ENCODE measurements at regions not wholly inside any gene's neighbourhood (a gene's known extent, or its start where the extent isn't known, plus 50 kb on each side); places are given as distances from the start of the nearest gene placed in this dataset. TPM values are rescaled to one million over a fixed set of nuclear protein-coding genes. Genes with fewer than 3 reads are reported as not detected.
A peak's percentile ranks its signal among the peaks of the same experiment; 100 is the strongest.

DNA sequence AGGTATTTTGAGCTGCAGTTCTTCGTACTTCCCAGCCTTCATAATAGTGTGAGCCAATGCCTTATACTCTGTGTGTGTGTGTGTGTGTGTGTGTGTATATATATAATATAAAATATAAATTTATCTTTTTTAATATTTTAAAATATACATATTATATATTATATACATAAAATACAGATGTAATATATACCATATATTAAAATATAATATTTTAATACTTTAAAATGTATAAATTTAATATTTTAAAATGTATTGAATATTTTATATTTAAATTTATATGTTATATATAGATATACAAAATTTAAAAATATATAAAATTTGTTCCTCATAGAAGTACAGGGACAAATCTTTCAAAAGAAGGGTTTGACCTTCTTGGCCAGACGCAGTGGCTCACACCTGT lies 53.7 kb upstream of the CARD18 start:
- in situ Hi-C loops (cut with MboI) = no loop called here
- no peak for DNase-seq
- Histone ChIP-seq H3K9ac (no peak overlapping the region), H3K27me3 (replicated peaks; ENCODE audit: insufficient read depth) (no peaks in the 10 kb centered on the region), H3K4me1 (ENCODE audit: insufficient read depth) (peaks cover 9% of the 10 kb centered on the region), H3K27ac (no peak overlapping the region), H3K9me2 (ENCODE audit: insufficient read depth) (no peaks in the 10 kb centered on the region), H3K79me2 (ENCODE audit: insufficient read depth) (no peaks in the 10 kb centered on the region), H3K4me3 (no peak overlapping the region), H3F3A (ENCODE audit: insufficient read depth) (no peaks in the 10 kb centered on the region), H3K36me3 (ENCODE audit: low read depth) (no peaks in the 10 kb centered on the region), H3K9me3 (ENCODE audit: low read depth) (no peaks in the 10 kb centered on the region), H3K4me2 (ENCODE audit: unreplicated experiment) (no peak overlapping the region), H2AFZ (no peak overlapping the region), H4K20me1 (ENCODE audit: insufficient read depth) (no peaks in the 10 kb centered on the region)
- TF ChIP-seq EZH2phosphoT487 (IDR thresholded peaks at IDR 0.05; ENCODE audit: insufficient read depth, low read depth) (no peak), EZH2 (IDR thresholded peaks at IDR 0.05; ENCODE audit: insufficient read depth, poor library complexity, severe bottlenecking) (no peak)
- 69 to 70% methylated on average over 2 of the region's 2 CpGs for WGBS, 2 experiments (ENCODE audit: low coverage in 1 of 2, low lambda C conversion rate in 2 of 2, missing lambda C conversion rate in 2 of 2)

DNA sequence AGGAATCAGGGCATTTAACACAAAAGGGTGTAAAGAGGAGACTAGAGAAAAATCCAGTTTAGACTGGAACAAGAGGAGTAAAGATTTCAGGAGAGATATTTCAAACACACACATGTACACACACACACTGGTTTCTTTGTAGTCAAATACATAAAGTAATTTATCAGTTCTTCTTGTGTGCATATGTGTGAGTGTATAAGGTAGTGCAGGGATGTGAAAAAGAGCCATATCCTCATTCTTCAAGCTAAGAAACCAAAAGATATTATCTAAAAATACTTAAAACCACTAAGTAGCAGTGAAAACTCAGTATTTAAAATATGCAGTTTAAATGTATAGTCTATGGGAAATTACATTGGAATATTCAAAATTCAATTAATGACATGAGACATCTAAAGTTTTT lies 52.5 kb upstream of the CARD18 start:
- Histone ChIP-seq H2AFZ (no peak overlapping the region), H3K9ac (no peak overlapping the region), H4K20me1 (ENCODE audit: insufficient read depth) (no peaks in the 10 kb centered on the region), H3K4me3 (no peak overlapping the region), H3K4me2 (ENCODE audit: unreplicated experiment) (no peak overlapping the region), H3K9me3 (ENCODE audit: low read depth) (no peaks in the 10 kb centered on the region), H3F3A (ENCODE audit: insufficient read depth) (no peaks in the 10 kb centered on the region), H3K27me3 (replicated peaks; ENCODE audit: insufficient read depth) (no peaks in the 10 kb centered on the region), H3K79me2 (ENCODE audit: insufficient read depth) (no peaks in the 10 kb centered on the region), H3K4me1 (ENCODE audit: insufficient read depth) (peaks cover 9% of the 10 kb centered on the region), H3K9me2 (ENCODE audit: insufficient read depth) (no peaks in the 10 kb centered on the region), H3K27ac (no peak overlapping the region), H3K36me3 (ENCODE audit: low read depth) (no peaks in the 10 kb centered on the region)
- DNase-seq = no peak
- TF ChIP-seq EZH2 (IDR thresholded peaks at IDR 0.05; ENCODE audit: insufficient read depth, poor library complexity, severe bottlenecking) (no peak), EZH2phosphoT487 (IDR thresholded peaks at IDR 0.05; ENCODE audit: insufficient read depth, low read depth) (no peak)
- in situ Hi-C loops (cut with MboI) = no loop called here

DNA sequence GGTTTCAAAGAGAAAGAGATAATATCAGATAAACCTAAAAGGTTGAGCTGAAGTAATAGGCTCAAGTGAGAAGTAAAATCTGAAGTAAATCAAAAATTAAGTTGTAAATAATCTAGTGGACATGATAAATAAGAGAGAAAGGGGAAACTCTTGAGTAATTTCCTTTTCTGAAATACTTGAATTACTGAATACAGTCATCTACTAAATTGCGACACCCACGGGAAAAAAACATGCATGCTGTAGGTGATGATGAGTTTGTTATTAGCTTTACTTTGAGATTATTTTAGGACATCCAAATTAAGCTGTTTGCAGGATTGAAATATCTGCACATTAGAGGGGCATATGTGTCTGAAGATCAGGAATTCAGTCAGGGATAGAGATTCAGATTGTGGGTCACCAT lies 50.0 kb upstream of the CARD18 start:
- Histone ChIP-seq H3K27me3 (replicated peaks; ENCODE audit: insufficient read depth) (no peaks in the 10 kb centered on the region), H3K9me2 (ENCODE audit: insufficient read depth) (no peaks in the 10 kb centered on the region), H3K4me2 (ENCODE audit: unreplicated experiment) (peak overlapping the region; percentile 28), H2AFZ (peak overlapping the region; percentile 6; the same call in 1 of the 2 replicates), H4K20me1 (ENCODE audit: insufficient read depth) (no peaks in the 10 kb centered on the region), H3K4me3 (no peak overlapping the region), H3K27ac (no peak overlapping the region), H3K79me2 (ENCODE audit: insufficient read depth) (no peaks in the 10 kb centered on the region), H3F3A (ENCODE audit: insufficient read depth) (no peaks in the 10 kb centered on the region), H3K9ac (no peak overlapping the region), H3K36me3 (ENCODE audit: low read depth) (no peaks in the 10 kb centered on the region), H3K4me1 (ENCODE audit: insufficient read depth) (peaks cover 9% of the 10 kb centered on the region), H3K9me3 (ENCODE audit: low read depth) (no peaks in the 10 kb centered on the region)
- 9 to 12% methylated on average over 2 of the region's 2 CpGs for WGBS, 2 experiments (ENCODE audit: low coverage in 1 of 2, low lambda C conversion rate in 2 of 2, missing lambda C conversion rate in 2 of 2)
- TF ChIP-seq EZH2phosphoT487 (IDR thresholded peaks at IDR 0.05; ENCODE audit: insufficient read depth, low read depth) (no peak), EZH2 (IDR thresholded peaks at IDR 0.05; ENCODE audit: insufficient read depth, poor library complexity, severe bottlenecking) (no peak)
- DNase-seq = peak; percentile 70
- in situ Hi-C loops (cut with MboI) = no loop called here

Small RNA genes lying in the stretch of these regions (small RNA-seq; reads per million reads assigned to genes)
- not detected for gene AP003181.1 (ENCODE audit: low read depth, low replicate concordance)
- not detected for gene RF00017 (ENCODE audit: low read depth, low replicate concordance)
